UCSD-AML1 (cell line): ENCODE measurements at regions not wholly inside any gene's neighbourhood (a gene's known extent, or its start where the extent isn't known, plus 50 kb on each side); places are given as distances from the start of the nearest gene placed in this dataset.
"Not testable (repeated sequence)": the region's sequence is repeated elsewhere in the genome, so short reads cannot be mapped to it uniquely, and the experiment has no call there.

ENCODE experiments used
- DNase-seq: peaks from one replicate; lab custom pipeline; 2025; ENCODE audit not compliant: unreplicated experiment; lab: John Stamatoyannopoulos, UW

- no peak for DNase-seq
These were observed 55.5 kb upstream of the MBNL1 start for GRCh38 chr3:152213203-152213602.

DNA sequence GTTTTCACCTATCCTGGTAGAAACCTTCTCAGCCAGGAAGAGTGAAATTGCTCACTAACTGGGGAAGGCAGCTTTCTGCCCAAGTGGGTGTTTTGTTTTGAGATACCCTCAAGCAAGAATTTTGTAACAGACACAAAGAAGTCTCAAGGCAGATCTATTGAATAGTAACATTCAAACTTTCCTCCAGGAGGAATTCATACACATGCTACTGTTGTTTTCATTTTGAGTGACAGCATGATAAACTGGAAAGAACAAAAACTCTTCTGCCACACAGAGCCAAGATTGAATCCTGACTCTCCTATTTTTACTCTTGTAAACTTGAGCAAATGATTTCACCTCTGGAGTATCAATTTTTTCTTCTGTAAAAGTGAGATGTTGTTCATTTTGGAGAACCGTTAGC is 54.8 kb upstream of the MBNL1 start:
- no peak for DNase-seq

DNA sequence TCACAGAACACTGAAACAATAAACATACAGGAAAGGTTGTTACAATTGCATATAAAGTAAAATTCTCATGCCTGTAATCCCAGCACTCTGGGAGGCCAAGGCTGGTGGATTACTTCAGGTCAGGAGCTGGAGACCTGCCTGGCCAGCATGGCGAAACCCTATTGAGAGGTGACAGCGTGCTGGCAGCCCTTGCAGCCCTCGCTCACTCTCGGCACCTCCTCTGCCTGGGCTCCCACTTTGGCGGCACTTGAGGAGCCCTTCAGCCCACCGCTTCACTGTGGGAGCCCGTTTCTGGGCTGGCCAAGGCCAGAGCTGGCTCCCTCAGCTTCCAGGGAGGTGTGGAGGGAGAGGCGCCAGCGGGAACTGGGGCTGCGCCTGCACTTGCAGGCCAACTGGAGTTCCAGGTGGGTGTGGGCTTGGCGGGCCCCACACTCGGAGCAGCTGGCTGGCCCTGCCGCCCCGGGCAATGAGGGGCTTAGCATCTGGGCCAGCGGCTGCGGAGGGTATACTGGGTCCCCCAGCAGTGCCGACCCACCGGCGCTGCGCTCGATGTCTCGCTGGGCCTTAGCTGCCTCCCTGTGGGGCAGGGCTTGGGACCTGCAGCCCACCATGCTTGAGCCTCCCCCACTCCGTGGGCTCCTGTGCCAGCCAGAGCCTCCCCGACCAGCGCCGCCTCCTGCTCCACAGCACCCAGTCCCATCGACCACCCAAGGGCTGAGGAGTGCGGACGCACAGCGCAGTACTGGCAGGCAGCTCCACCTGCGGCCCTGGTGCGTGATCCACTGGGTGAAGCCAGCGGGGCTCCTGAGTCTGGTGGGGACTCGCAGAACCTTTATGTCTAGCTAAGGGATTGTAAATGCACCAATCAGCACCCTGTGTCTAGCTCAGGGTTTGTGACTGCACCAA is 51.5 kb upstream of the MBNL1 start:
- DNase-seq, result not testable (repeated sequence)

DNA sequence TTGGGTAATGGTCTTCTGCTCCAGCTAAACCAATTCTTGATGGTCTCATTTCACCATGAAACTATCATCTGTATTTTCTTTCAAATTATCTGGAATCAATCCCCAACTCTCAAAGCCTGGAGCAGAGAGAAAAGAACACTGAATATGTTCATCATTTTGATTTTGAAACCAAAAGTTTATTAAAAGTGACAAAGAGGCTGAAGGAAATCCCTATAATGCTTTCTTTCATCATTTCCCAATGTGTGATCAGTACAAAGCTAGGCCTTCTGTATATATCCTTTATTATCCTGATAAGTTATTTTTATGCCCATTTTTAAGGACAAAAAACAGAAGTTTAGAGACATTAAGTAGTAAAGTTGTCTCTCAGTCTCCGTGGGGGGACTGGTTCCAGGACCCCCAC is 50.1 kb upstream of the MBNL1 start:
- DNase-seq, result no peak
